ENCODE measurements at regions not wholly inside any gene's neighbourhood (a gene's known extent, or its start where the extent isn't known, plus 50 kb on each side); places are given as distances from the start of the nearest gene placed in this dataset.

DNA sequence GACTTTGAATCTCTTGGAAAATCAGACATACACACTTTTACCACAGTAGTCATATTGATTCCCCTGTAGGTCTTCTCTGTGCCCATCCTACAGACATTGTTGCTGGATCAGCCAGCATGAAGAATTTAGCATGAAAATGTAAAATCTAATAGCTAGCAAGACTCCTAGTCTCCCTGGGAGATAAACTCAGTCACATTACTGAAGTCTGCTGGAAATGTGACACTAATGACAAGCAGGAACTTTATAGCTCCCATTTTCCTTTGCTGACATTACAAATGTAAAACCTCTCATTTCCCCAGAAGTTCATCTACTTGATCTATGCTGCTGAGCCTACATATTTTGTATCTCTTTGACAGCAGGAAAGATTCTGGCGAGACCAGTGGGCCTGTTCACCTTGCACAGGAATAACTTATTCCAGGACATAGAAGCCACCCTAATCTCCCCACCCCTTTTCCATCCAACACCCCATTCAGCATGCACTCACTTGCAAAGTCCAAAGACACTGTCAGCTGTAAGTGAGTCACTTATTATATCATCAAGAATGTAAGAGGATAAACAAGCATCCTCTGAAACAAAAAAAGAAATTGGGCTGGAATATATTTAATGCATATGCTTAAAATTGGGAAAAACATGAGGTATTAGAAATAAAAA lies 648.3 kb upstream of the PKDCC start:
- TF ChIP-seq, protein P1, sequence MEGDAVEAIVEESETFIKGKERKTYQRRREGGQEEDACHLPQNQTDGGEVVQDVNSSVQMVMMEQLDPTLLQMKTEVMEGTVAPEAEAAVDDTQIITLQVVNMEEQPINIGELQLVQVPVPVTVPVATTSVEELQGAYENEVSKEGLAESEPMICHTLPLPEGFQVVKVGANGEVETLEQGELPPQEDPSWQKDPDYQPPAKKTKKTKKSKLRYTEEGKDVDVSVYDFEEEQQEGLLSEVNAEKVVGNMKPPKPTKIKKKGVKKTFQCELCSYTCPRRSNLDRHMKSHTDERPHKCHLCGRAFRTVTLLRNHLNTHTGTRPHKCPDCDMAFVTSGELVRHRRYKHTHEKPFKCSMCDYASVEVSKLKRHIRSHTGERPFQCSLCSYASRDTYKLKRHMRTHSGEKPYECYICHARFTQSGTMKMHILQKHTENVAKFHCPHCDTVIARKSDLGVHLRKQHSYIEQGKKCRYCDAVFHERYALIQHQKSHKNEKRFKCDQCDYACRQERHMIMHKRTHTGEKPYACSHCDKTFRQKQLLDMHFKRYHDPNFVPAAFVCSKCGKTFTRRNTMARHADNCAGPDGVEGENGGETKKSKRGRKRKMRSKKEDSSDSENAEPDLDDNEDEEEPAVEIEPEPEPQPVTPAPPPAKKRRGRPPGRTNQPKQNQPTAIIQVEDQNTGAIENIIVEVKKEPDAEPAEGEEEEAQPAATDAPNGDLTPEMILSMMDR (IDR thresholded peaks at IDR 0.05), result no peak
- no peak for TF ChIP-seq POLR2A (IDR thresholded peaks at IDR 0.05)

Data from sigmoid colon (tissue), 3 donors.